Panc1 (cell line): ENCODE measurements at regions not wholly inside any gene's neighbourhood (a gene's known extent, or its start where the extent isn't known, plus 50 kb on each side); places are given as distances from the start of the nearest gene placed in this dataset.

Source experiments
- CTCF ChIP-seq: fragments of 450-650 bp; IDR thresholded peaks from 2 replicates; pipeline ENCODE4 v1.5.1; 2017; ENCODE audit warnings: mild to moderate bottlenecking
- POLR2AphosphoS5 ChIP-seq: IDR thresholded peaks from 2 replicates; pipeline ENCODE4 v1.6.1; 2012; ENCODE audit warnings: mild to moderate bottlenecking, low read depth, low read length, moderate library complexity
- REST ChIP-seq, 2 experiments: IDR thresholded peaks; 2 replicates each; pipeline ENCODE4 v1.6.1; 2011 to 2012; ENCODE audit warnings: low read depth in 2 of 2, control low read depth in 1 of 2, low read length in 1 of 2, mild to moderate bottlenecking in 1 of 2, moderate library complexity in 1 of 2; ENCODE audit not compliant: insufficient read depth in 1 of 2
- TCF7L2 ChIP-seq: IDR thresholded peaks from 2 replicates; pipeline ENCODE4 v1.6.1; 2011; ENCODE audit warnings: mild to moderate bottlenecking, low read depth, low read length, inconsistent platforms

- TF ChIP-seq CTCF (no peak), TCF7L2 (no peak), REST (IDR thresholded peaks at IDR 0.05; ENCODE audit: insufficient read depth in 1 of 2, low read depth in 2 of 2, low read length in 1 of 2) (no peak), POLR2AphosphoS5 (no peak)
Observed at GRCh38 chr6:11428895-11429294, 108.7 kb upstream of the TMEM170B start.
